ENCODE measurements at regions not wholly inside any gene's neighbourhood (a gene's known extent, or its start where the extent isn't known, plus 50 kb on each side); places are given as distances from the start of the nearest gene placed in this dataset.

GRCh38 chr10:130898381-130898780 is 413.1 kb downstream of the TCERG1L start:
- POLR2A ChIA-PET = no interaction called here
- CTCF ChIA-PET = no interaction called here
- Histone ChIP-seq H3K9me3 (ENCODE audit: control insufficient read depth, insufficient read depth, low read depth, low read length) (no peaks in the 10 kb centered on the region), H3K4me1 (ENCODE audit: control insufficient read depth, insufficient read depth, low read length) (no peaks in the 10 kb centered on the region), H3K27me3 (ENCODE audit: control insufficient read depth, insufficient read depth, low read length) (peaks cover 11% of the 10 kb centered on the region; the same call in 1 of the 2 replicates), H3K36me3 (ENCODE audit: control insufficient read depth, insufficient read depth, low read length) (no peaks in the 10 kb centered on the region), H3K4me3 (ENCODE audit: low read depth in 2 of 2, low read length in 2 of 2) (no peak overlapping the region), H3K27ac (ENCODE audit: low read length) (no peak overlapping the region)
- no TSS peak for BruUV-seq (replicated peaks)
- no peak for ATAC-seq
- intact Hi-C loops (cut with micrococcal nuclease; ENCODE audit: unreplicated experiment) (no loop called here), in situ Hi-C loops (cut with HindIII; ENCODE audit: low pct_unique_long_range_greater_than_20kb, low sequenced_read_pairs) (no loop called here)
- no peak for DNase-seq (ENCODE audit: low read depth, low spot score)
- TF ChIP-seq CTCF (IDR thresholded peaks at IDR 0.05) = no peak
- TF ChIP-seq POLR2AphosphoS5 (IDR thresholded peaks at IDR 0.05; ENCODE audit: low read depth, low read length) = no peak
- no peak for TF ChIP-seq TCF7L2 (IDR thresholded peaks at IDR 0.05; ENCODE audit: low read depth, low read length)
- no peak for TF ChIP-seq REST (IDR thresholded peaks at IDR 0.05; ENCODE audit: insufficient read depth in 1 of 2, low read depth in 2 of 2, low read length in 1 of 2)

- H3K9me3 ChIP-seq (ENCODE audit: control insufficient read depth, insufficient read depth, low read depth, low read length) = no peaks in the 10 kb centered on the region
- ChIA-PET POLR2A (no interaction called here), CTCF (no interaction called here)
- no peak overlapping the region for H3K27ac ChIP-seq (ENCODE audit: low read length)
- ATAC-seq (no peak), DNase-seq (ENCODE audit: low read depth, low spot score) (no peak)
- peaks cover 11% of the 10 kb centered on the region; the same call in 1 of the 2 replicates for H3K27me3 ChIP-seq (ENCODE audit: control insufficient read depth, insufficient read depth, low read length)
- no peak for TF ChIP-seq REST (IDR thresholded peaks at IDR 0.05; ENCODE audit: insufficient read depth in 1 of 2, low read depth in 2 of 2, low read length in 1 of 2)
- no peak for TF ChIP-seq TCF7L2 (IDR thresholded peaks at IDR 0.05; ENCODE audit: low read depth, low read length)
- TF ChIP-seq SIN3A (IDR thresholded peaks at IDR 0.05; ENCODE audit: borderline replicate concordance, insufficient read depth, low read depth, low read length) = no peak
- TF ChIP-seq POLR2AphosphoS5 (IDR thresholded peaks at IDR 0.05; ENCODE audit: low read depth, low read length) = no peak
- TF ChIP-seq CTCF (IDR thresholded peaks at IDR 0.05) = no peak
- H3K4me1 ChIP-seq (ENCODE audit: control insufficient read depth, insufficient read depth, low read length) = no peaks in the 10 kb centered on the region
- no TSS peak for BruUV-seq (replicated peaks)
- in situ Hi-C loops (cut with HindIII; ENCODE audit: low pct_unique_long_range_greater_than_20kb, low sequenced_read_pairs) = no loop called here
- H3K4me3 ChIP-seq (ENCODE audit: low read depth in 2 of 2, low read length in 2 of 2) = no peak overlapping the region
- no peaks in the 10 kb centered on the region for H3K36me3 ChIP-seq (ENCODE audit: control insufficient read depth, insufficient read depth, low read length)
- intact Hi-C loops (cut with micrococcal nuclease; ENCODE audit: unreplicated experiment) = no loop called here
Measured at GRCh38 chr10:130899856-130900255, 411.7 kb downstream of the TCERG1L start.
